Testis (tissue), 2 donors: ENCODE measurements at regions not wholly inside any gene's neighbourhood (a gene's known extent, or its start where the extent isn't known, plus 50 kb on each side); places are given as distances from the start of the nearest gene placed in this dataset.
A peak's percentile ranks its signal among the peaks of the same experiment; 100 is the strongest.

Experiments
- DNase-seq: peaks from one replicate; pipeline ENCODE4 v3.0.0-alpha.2; 2019
- H3K27ac ChIP-seq, 2 donors: fragments of 200-600 bp; sonication (generic); one replicate each; pipeline ENCODE4 v1.5.1; 2019
- H3K27me3 ChIP-seq: fragments of 200-600 bp; sonication (generic); one replicate; pipeline ENCODE4 v1.5.1; 2019
- H3K36me3 ChIP-seq: fragments of 200-600 bp; sonication (generic); one replicate; pipeline ENCODE4 v1.5.1; 2017; ENCODE audit warnings: low read depth; ENCODE audit errors: missing control alignments
- H3K4me1 ChIP-seq: fragments of 200-600 bp; sonication (generic); one replicate; pipeline ENCODE4 v1.5.1; 2019
- H3K4me3 ChIP-seq, 2 donors: fragments of 200-600 bp; sonication (generic); one replicate each; pipeline ENCODE4 v1.5.1; 2017 to 2019
- H3K9me3 ChIP-seq: fragments of 200-600 bp; sonication (generic); one replicate; pipeline ENCODE4 v1.5.1; 2017
- CTCF ChIP-seq, 3 experiments: fragments of 450-650 bp in 2 of 3; fragments of 200-600 bp in 1 of 3; sonication (generic) in 1 of 3; IDR thresholded peaks; one replicate each; pipeline ENCODE4 v1.5.1; 2016 to 2019; ENCODE audit warnings: antibody characterized with exemption in 3 of 3, mild to moderate bottlenecking in 2 of 3, moderate library complexity in 1 of 3
- POLR2A ChIP-seq: fragments of 450-650 bp; IDR thresholded peaks from one replicate; pipeline ENCODE4 v1.6.1; 2017; ENCODE audit warnings: antibody characterized with exemption, mild to moderate bottlenecking, moderate library complexity
- WGBS, 2 donors: methylation state at CpG; one replicate each; pipeline ENCODE4 v1.1.5; 2018; 5-methylcytosine and 5-hydroxymethylcytosine counted together
- intact Hi-C: fragments of 100-400 bp; cut with DNase I; formaldehyde crosslinking; loops from one replicate; pipeline ENCODE4 v1.15.1; 2023; ENCODE audit warnings: low total_unique reads

GRCh38 chr11:127843483-127844396 lies 743.6 kb downstream of the ETS1 start:
- intact Hi-C loops, result no loop called here

GRCh38 chr11:127825183-127825582 lies 762.2 kb downstream of the ETS1 start:
- Histone ChIP-seq H3K36me3 (no peaks in the 10 kb centered on the region), H3K27ac (no peak overlapping the region), H3K27me3 (no peaks in the 10 kb centered on the region), H3K4me3 (no peak overlapping the region), H3K9me3 (no peaks in the 10 kb centered on the region), H3K4me1 (no peaks in the 10 kb centered on the region)
- intact Hi-C loops, result no loop called here
- no peak for TF ChIP-seq POLR2A
- TF ChIP-seq CTCF (IDR thresholded peaks at IDR 0.05), result no peak
- WGBS, 2 donors, result 85 to 89% methylated on average over 4 of the region's 4 CpGs
- DNase-seq, result no peak

More at GRCh38 chr11:127843483-127844396, 743.6 kb downstream of the ETS1 start:
- no peaks in the 10 kb centered on the region for H3K9me3 ChIP-seq
- DNase-seq, result peak; percentile 93
- TF ChIP-seq CTCF (IDR thresholded peaks at IDR 0.05) (peak; percentile 8 to 65 (median 28)), POLR2A (no peak)
- H3K4me1 ChIP-seq, result no peaks in the 10 kb centered on the region
- WGBS, 2 donors, result 26 to 34% methylated on average over 12 of the region's 12 CpGs
- H3K27me3 ChIP-seq, result no peaks in the 10 kb centered on the region
- no peaks in the 10 kb centered on the region for H3K36me3 ChIP-seq
- no peak overlapping the region for H3K4me3 ChIP-seq
- no peak overlapping the region for H3K27ac ChIP-seq

- DNase-seq, result no peak
- WGBS, 2 donors, result 99 to 100% methylated on average over 3 of the region's 3 CpGs
- H3K27me3 ChIP-seq, result no peaks in the 10 kb centered on the region
- no peaks in the 10 kb centered on the region for H3K36me3 ChIP-seq
- intact Hi-C loops, result no loop called here
- H3K9me3 ChIP-seq, result no peaks in the 10 kb centered on the region
- no peaks in the 10 kb centered on the region for H3K4me1 ChIP-seq
- no peak overlapping the region for H3K27ac ChIP-seq
- no peak overlapping the region for H3K4me3 ChIP-seq
- TF ChIP-seq POLR2A (no peak), CTCF (IDR thresholded peaks at IDR 0.05) (no peak)
These were observed 768.7 kb downstream of the ETS1 start for GRCh38 chr11:127818625-127819024.

GRCh38 chr11:127816962-127817361 lies 770.4 kb downstream of the ETS1 start:
- Histone ChIP-seq H3K4me1 (no peaks in the 10 kb centered on the region), H3K9me3 (no peaks in the 10 kb centered on the region), H3K4me3 (no peak overlapping the region), H3K36me3 (no peaks in the 10 kb centered on the region), H3K27ac (no peak overlapping the region), H3K27me3 (no peaks in the 10 kb centered on the region)
- no peak for DNase-seq
- 85 to 88% methylated on average over 2 of the region's 2 CpGs for WGBS, 2 donors
- intact Hi-C loops, result no loop called here
- TF ChIP-seq CTCF (IDR thresholded peaks at IDR 0.05) (no peak), POLR2A (no peak)

GRCh38 chr11:127815331-127815730 lies 772.0 kb downstream of the ETS1 start:
- TF ChIP-seq POLR2A (no peak), CTCF (IDR thresholded peaks at IDR 0.05) (no peak)
- Histone ChIP-seq H3K9me3 (no peaks in the 10 kb centered on the region), H3K4me3 (no peak overlapping the region), H3K4me1 (no peaks in the 10 kb centered on the region), H3K27me3 (no peaks in the 10 kb centered on the region), H3K36me3 (no peaks in the 10 kb centered on the region), H3K27ac (no peak overlapping the region)
- no peak for DNase-seq
- intact Hi-C loops, result no loop called here
